ENCODE measurements at regions not wholly inside any gene's neighbourhood (a gene's known extent, or its start where the extent isn't known, plus 50 kb on each side); places are given as distances from the start of the nearest gene placed in this dataset.

GRCh38 chr19:29016926-29017760, 195.8 kb downstream of the UQCRFS1 start:
- Histone ChIP-seq H3K9me3 (ENCODE audit: control insufficient read depth in 1 of 2, low read length in 2 of 2) (no peaks in the 10 kb centered on the region), H3K4me1 (ENCODE audit: insufficient read depth, low read length) (no peaks in the 10 kb centered on the region), H3K36me3 (ENCODE audit: insufficient read depth, low read length) (no peaks in the 10 kb centered on the region), H3K27me3 (ENCODE audit: insufficient read depth, low read length) (no peaks in the 10 kb centered on the region), H3K27ac (ENCODE audit: low read depth, low read length) (no peak overlapping the region), H3K4me3 (ENCODE audit: low read length in 2 of 2) (no peak overlapping the region)
- no peak for DNase-seq
- intact Hi-C loops (cut with micrococcal nuclease) = no loop called here
- no peaks in the 10 kb centered on the region for H3K36me3 Mint-ChIP-seq
- no peak overlapping the region for H3K4me3 Mint-ChIP-seq
- peaks cover 0 to 2% of the 10 kb centered on the region in 2 donors for H3K27me3 Mint-ChIP-seq
- peaks cover 0 to 1% (median 0%) of the 10 kb centered on the region in 8 donors for H3K9me3 Mint-ChIP-seq
- ChIA-PET CTCF (ENCODE audit: partially characterized antibody) (no interaction called here), POLR2A (ENCODE audit: partially characterized antibody) (no interaction called here)
- peak overlapping the region in 1 of 7 donors; percentile 9 for H3K27ac Mint-ChIP-seq
- no peaks in the 10 kb centered on the region for H3K4me1 Mint-ChIP-seq

- no peaks in the 10 kb centered on the region for H3K36me3 ChIP-seq (ENCODE audit: insufficient read depth, low read length)
- H3K9me3 ChIP-seq (ENCODE audit: control insufficient read depth in 1 of 2, low read length in 2 of 2) = no peaks in the 10 kb centered on the region
- H3K27me3 Mint-ChIP-seq = peaks cover 0 to 2% of the 10 kb centered on the region in 2 donors
- CTCF ChIA-PET (ENCODE audit: partially characterized antibody) = no interaction called here
- no peak for DNase-seq
- H3K4me1 Mint-ChIP-seq = no peaks in the 10 kb centered on the region
- no peak overlapping the region for H3K27ac ChIP-seq (ENCODE audit: low read depth, low read length)
- H3K4me3 Mint-ChIP-seq = no peak overlapping the region
- H3K9me3 Mint-ChIP-seq = peaks cover 0 to 1% (median 0%) of the 10 kb centered on the region in 8 donors
- no peaks in the 10 kb centered on the region for H3K36me3 Mint-ChIP-seq
- no peaks in the 10 kb centered on the region for H3K27me3 ChIP-seq (ENCODE audit: insufficient read depth, low read length)
- no peak overlapping the region for H3K4me3 ChIP-seq (ENCODE audit: low read length in 2 of 2)
- POLR2A ChIA-PET (ENCODE audit: partially characterized antibody) = no interaction called here
- H3K27ac Mint-ChIP-seq = peak overlapping the region in 1 of 7 donors; percentile 84
- no peaks in the 10 kb centered on the region for H3K4me1 ChIP-seq (ENCODE audit: insufficient read depth, low read length)
- intact Hi-C loops (cut with micrococcal nuclease) = no loop called here
These were observed 196.6 kb downstream of the UQCRFS1 start for GRCh38 chr19:29016353-29016752.

GRCh38 chr19:29015569-29015968, 197.4 kb downstream of the UQCRFS1 start:
- intact Hi-C loops (cut with micrococcal nuclease) = no loop called here
- Mint-ChIP-seq H3K4me1 (no peaks in the 10 kb centered on the region), H3K9me3 (peaks cover 0 to 1% (median 0%) of the 10 kb centered on the region in 8 donors), H3K36me3 (no peaks in the 10 kb centered on the region), H3K4me3 (no peak overlapping the region), H3K27ac (no peak overlapping the region), H3K27me3 (peaks cover 0 to 2% of the 10 kb centered on the region in 2 donors)
- Histone ChIP-seq H3K4me1 (ENCODE audit: insufficient read depth, low read length) (no peaks in the 10 kb centered on the region), H3K27me3 (ENCODE audit: insufficient read depth, low read length) (no peaks in the 10 kb centered on the region), H3K4me3 (ENCODE audit: low read length in 2 of 2) (no peak overlapping the region), H3K36me3 (ENCODE audit: insufficient read depth, low read length) (no peaks in the 10 kb centered on the region), H3K27ac (ENCODE audit: low read depth, low read length) (no peak overlapping the region), H3K9me3 (ENCODE audit: control insufficient read depth in 1 of 2, low read length in 2 of 2) (no peaks in the 10 kb centered on the region)
- ChIA-PET POLR2A (ENCODE audit: partially characterized antibody) (no interaction called here), CTCF (ENCODE audit: partially characterized antibody) (no interaction called here)
- no peak for DNase-seq

- no peak overlapping the region for H3K27ac ChIP-seq (ENCODE audit: low read depth, low read length)
- no peak overlapping the region for H3K4me3 ChIP-seq (ENCODE audit: low read length in 2 of 2)
- no peaks in the 10 kb centered on the region for H3K36me3 Mint-ChIP-seq
- no peak overlapping the region for H3K27ac Mint-ChIP-seq
- CTCF ChIA-PET (ENCODE audit: partially characterized antibody) = no interaction called here
- H3K9me3 Mint-ChIP-seq = peaks cover 0 to 1% (median 0%) of the 10 kb centered on the region in 8 donors
- H3K4me1 ChIP-seq (ENCODE audit: insufficient read depth, low read length) = no peaks in the 10 kb centered on the region
- intact Hi-C loops (cut with micrococcal nuclease) = no loop called here
- no peak overlapping the region for H3K4me3 Mint-ChIP-seq
- no peak for DNase-seq
- no peaks in the 10 kb centered on the region for H3K36me3 ChIP-seq (ENCODE audit: insufficient read depth, low read length)
- POLR2A ChIA-PET (ENCODE audit: partially characterized antibody) = no interaction called here
- no peaks in the 10 kb centered on the region for H3K4me1 Mint-ChIP-seq
- no peaks in the 10 kb centered on the region for H3K9me3 ChIP-seq (ENCODE audit: control insufficient read depth in 1 of 2, low read length in 2 of 2)
- H3K27me3 Mint-ChIP-seq = peaks cover 0 to 2% of the 10 kb centered on the region in 2 donors
- H3K27me3 ChIP-seq (ENCODE audit: insufficient read depth, low read length) = no peaks in the 10 kb centered on the region
These were observed 198.0 kb downstream of the UQCRFS1 start for GRCh38 chr19:29014857-29015436.

GRCh38 chr19:29013988-29014387, 199.0 kb downstream of the UQCRFS1 start:
- intact Hi-C loops (cut with micrococcal nuclease) = no loop called here
- Mint-ChIP-seq H3K27ac (no peak overlapping the region), H3K4me3 (no peak overlapping the region), H3K36me3 (no peaks in the 10 kb centered on the region), H3K27me3 (peaks cover 0 to 2% of the 10 kb centered on the region in 2 donors), H3K4me1 (no peaks in the 10 kb centered on the region), H3K9me3 (peaks cover 0 to 2% (median 0%) of the 10 kb centered on the region in 8 donors)
- H3K4me1 ChIP-seq (ENCODE audit: insufficient read depth, low read length) = no peaks in the 10 kb centered on the region
- no peaks in the 10 kb centered on the region for H3K36me3 ChIP-seq (ENCODE audit: insufficient read depth, low read length)
- H3K27me3 ChIP-seq (ENCODE audit: insufficient read depth, low read length) = no peaks in the 10 kb centered on the region
- POLR2A ChIA-PET (ENCODE audit: partially characterized antibody) = no interaction called here
- CTCF ChIA-PET (ENCODE audit: partially characterized antibody) = no interaction called here
- DNase-seq = no peak
- H3K9me3 ChIP-seq (ENCODE audit: control insufficient read depth in 1 of 2, low read length in 2 of 2) = no peaks in the 10 kb centered on the region
- H3K4me3 ChIP-seq (ENCODE audit: low read length in 2 of 2) = no peak overlapping the region
- no peak overlapping the region for H3K27ac ChIP-seq (ENCODE audit: low read depth, low read length)

- CTCF ChIA-PET (ENCODE audit: partially characterized antibody) = no interaction called here
- Mint-ChIP-seq H3K36me3 (no peaks in the 10 kb centered on the region), H3K4me3 (no peak overlapping the region), H3K9me3 (peaks cover 0 to 3% (median 0%) of the 10 kb centered on the region in 8 donors), H3K27ac (no peak overlapping the region), H3K27me3 (peaks cover 0 to 2% of the 10 kb centered on the region in 2 donors), H3K4me1 (no peaks in the 10 kb centered on the region)
- Histone ChIP-seq H3K36me3 (ENCODE audit: insufficient read depth, low read length) (no peaks in the 10 kb centered on the region), H3K27me3 (ENCODE audit: insufficient read depth, low read length) (no peaks in the 10 kb centered on the region), H3K9me3 (ENCODE audit: control insufficient read depth in 1 of 2, low read length in 2 of 2) (no peaks in the 10 kb centered on the region), H3K4me3 (ENCODE audit: low read length in 2 of 2) (no peak overlapping the region), H3K27ac (ENCODE audit: low read depth, low read length) (no peak overlapping the region), H3K4me1 (ENCODE audit: insufficient read depth, low read length) (no peaks in the 10 kb centered on the region)
- intact Hi-C loops (cut with micrococcal nuclease) = no loop called here
- DNase-seq = no peak
- POLR2A ChIA-PET (ENCODE audit: partially characterized antibody) = no interaction called here
These were observed 199.6 kb downstream of the UQCRFS1 start for GRCh38 chr19:29013325-29013724.

- peaks cover 0 to 2% (median 0%) of the 10 kb centered on the region in 8 donors for H3K9me3 Mint-ChIP-seq
- no peak overlapping the region for H3K4me3 ChIP-seq (ENCODE audit: low read length in 2 of 2)
- ChIA-PET POLR2A (ENCODE audit: partially characterized antibody) (no interaction called here), CTCF (ENCODE audit: partially characterized antibody) (no interaction called here)
- DNase-seq = no peak
- no peaks in the 10 kb centered on the region for H3K36me3 Mint-ChIP-seq
- no peak overlapping the region for H3K4me3 Mint-ChIP-seq
- H3K27ac ChIP-seq (ENCODE audit: low read depth, low read length) = no peak overlapping the region
- no peaks in the 10 kb centered on the region for H3K4me1 Mint-ChIP-seq
- H3K27ac Mint-ChIP-seq = no peak overlapping the region
- no peaks in the 10 kb centered on the region for H3K27me3 ChIP-seq (ENCODE audit: insufficient read depth, low read length)
- intact Hi-C loops (cut with micrococcal nuclease) = no loop called here
- no peaks in the 10 kb centered on the region for H3K4me1 ChIP-seq (ENCODE audit: insufficient read depth, low read length)
- H3K36me3 ChIP-seq (ENCODE audit: insufficient read depth, low read length) = no peaks in the 10 kb centered on the region
- peaks cover 0 to 2% of the 10 kb centered on the region in 2 donors for H3K27me3 Mint-ChIP-seq
- no peaks in the 10 kb centered on the region for H3K9me3 ChIP-seq (ENCODE audit: control insufficient read depth in 1 of 2, low read length in 2 of 2)
These were observed 200.5 kb downstream of the UQCRFS1 start for GRCh38 chr19:29012457-29012856.
